Fibroblast of upper back skin (primary cell): ENCODE measurements at regions not wholly inside any gene's neighbourhood (a gene's known extent, or its start where the extent isn't known, plus 50 kb on each side); places are given as distances from the start of the nearest gene placed in this dataset.
"Not testable (repeated sequence)": the region's sequence is repeated elsewhere in the genome, so short reads cannot be mapped to it uniquely, and the experiment has no call there.

Experiments used
- DNase-seq: peaks from one replicate; pipeline ENCODE4 v3.0.0-alpha.2; 2013

- peak; percentile 89 for DNase-seq
Observed at GRCh38 chr18:68427951-68428401, 286.9 kb downstream of the TMX3 start.

DNA sequence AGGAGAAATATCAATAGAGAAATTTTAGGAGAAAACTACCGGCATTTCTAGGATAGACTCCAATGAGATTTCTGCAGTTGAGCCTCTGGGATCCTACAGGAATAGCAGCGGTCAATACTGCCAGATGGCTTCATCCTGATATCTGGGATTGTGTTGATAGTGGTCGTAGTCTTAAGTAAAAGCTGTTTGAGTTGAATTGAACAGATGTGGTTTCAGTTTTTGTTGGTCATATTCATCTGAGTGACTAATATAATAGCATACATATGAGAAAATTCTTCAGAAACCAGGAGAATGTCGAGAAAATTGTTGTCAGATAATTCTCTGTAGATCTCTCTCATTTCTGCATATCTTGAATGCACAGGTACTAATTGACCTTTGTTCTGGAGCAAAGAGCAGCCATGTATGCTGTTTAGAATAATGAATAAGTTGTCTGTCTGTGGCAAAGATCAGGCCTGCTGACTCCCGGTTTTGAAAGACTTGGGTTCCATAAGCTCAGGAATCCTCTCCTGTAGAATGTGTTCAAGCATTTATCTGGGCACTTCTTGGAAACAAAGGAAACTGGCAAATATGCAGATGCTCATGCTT lies 288.1 kb downstream of the TMX3 start:
- peak; percentile 70 for DNase-seq

DNA sequence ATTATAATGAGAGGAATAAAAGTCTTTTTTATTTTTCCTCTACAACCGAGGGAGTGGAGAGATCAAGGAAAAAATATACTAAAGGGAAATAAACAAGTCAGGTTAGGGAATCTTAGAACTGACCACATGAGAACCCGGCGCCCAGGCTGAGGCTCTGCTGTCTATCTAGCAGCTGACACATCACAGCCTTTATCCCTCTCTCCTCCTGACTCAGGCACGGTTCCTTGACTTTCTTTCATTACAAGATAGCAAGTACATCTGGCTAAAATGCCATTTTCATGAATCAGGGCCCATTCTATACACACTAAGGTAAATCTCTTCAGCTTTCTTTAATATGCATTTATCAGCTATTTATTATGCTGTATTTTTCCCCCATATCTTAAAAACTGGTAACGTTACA lies 296.0 kb downstream of the TMX3 start:
- peak; percentile 80 for DNase-seq

GRCh38 chr18:68418226-68418868 lies 296.6 kb downstream of the TMX3 start:
- DNase-seq = no peak

DNA sequence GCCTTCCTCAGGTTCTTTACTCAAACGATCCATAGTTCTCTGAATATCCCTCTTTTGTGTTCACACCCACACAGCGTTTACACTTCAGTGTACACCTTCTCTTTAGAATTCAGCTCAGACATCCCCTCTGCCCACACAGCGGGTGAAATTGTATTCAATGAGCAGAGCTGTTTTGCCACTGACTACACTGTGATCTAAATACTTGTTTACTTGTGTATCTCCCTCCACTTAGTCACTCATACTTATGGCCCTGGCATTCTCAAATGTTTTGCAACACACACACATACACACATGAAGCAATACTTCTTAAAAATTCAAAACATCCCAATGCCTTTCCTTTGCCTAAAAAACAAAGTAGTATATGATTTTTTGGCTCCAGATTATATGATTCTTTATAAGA lies 297.1 kb downstream of the TMX3 start:
- no peak for DNase-seq

- DNase-seq = no peak
Observed at GRCh38 chr18:68417166-68417799, 297.6 kb downstream of the TMX3 start.

GRCh38 chr18:68414407-68414806 lies 300.5 kb downstream of the TMX3 start:
- no peak for DNase-seq

- no peak for DNase-seq
Observed at GRCh38 chr18:68409576-68409975, 305.3 kb downstream of the TMX3 start.

- peak; percentile 37 for DNase-seq
Observed at GRCh38 chr18:68406761-68407160, 308.1 kb downstream of the TMX3 start.

DNA sequence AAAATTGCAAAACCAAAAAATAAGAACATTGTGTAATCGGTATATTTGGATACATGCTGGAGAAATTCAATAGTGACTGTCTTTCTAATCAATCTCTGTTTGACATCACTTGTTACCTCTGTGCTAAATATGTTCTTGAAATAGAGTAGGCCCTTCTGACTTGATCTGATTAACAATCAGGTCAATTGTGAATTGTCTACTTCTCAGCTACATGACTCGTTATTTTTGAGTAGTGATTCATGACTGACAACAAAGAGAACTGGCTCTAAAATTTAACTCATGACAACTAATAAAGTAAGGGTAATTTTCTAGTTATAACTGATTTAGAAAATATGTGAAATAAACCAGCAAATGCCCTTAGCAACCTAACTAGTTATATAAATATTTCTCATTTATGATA lies 312.1 kb downstream of the TMX3 start:
- no peak for DNase-seq

DNA sequence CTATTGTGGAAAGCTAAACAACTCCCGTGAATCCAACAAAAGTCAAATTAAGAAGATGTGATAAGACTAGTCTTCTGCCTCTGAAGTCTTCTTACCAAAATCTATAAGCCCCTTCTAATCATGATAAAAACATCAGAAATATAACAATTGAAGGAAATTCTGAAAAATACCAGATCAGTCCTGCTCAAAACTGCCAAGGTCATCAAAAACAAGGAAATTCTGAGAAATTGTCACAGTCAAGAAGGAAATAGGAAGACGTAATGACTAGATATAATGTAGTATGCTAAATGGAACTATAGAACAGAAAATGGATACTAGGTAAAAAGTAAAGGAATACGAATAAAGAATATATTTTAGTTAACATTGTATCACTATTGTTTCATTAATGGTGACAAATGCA lies 314.0 kb downstream of the TMX3 start:
- no peak for DNase-seq

- no peak for DNase-seq
Observed at GRCh38 chr18:68399721-68400120, 315.2 kb downstream of the TMX3 start.

GRCh38 chr18:68397241-68398035 lies 317.5 kb downstream of the TMX3 start:
- DNase-seq = peak; percentile 12

DNA sequence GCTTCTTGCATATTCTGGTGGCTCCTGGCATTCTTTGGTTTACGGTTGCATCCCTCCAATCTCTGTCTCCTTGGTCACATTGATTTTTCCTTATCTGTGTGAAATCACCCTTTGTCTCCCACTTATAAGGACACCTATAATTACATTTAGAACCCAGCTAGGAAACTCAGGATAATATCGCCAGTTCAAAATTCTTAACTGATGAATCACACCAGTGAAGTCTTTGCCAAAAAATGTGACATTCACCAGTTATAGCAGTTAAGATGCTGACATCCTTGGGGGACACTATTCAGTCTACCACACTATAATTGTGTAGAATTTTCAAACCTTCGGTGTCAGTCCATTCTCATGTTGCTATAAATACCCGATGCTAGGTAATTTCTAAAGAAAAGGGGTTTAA lies 320.2 kb downstream of the TMX3 start:
- peak; percentile 37 for DNase-seq

GRCh38 chr18:68391801-68392200 lies 323.1 kb downstream of the TMX3 start:
- DNase-seq = peak; percentile 16

DNA sequence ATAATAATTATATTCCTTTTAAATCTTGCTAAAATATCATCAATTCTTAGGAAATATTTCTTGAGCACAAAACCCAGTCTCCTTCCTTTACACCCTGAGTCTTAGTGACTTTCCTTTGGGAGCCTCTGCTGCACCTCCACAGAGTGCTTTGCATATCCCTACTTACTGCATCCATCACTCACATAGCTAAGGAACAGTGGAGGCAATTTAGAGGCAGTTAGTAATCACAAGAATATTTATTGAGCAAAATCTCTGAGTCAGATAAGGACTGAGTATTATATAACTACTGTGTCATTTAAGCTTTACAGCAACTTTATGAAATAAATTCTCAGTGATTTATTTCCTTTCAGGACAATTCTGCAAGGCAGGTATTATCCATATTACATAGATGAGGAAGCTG lies 327.7 kb downstream of the TMX3 start:
- DNase-seq = peak; percentile 41

DNA sequence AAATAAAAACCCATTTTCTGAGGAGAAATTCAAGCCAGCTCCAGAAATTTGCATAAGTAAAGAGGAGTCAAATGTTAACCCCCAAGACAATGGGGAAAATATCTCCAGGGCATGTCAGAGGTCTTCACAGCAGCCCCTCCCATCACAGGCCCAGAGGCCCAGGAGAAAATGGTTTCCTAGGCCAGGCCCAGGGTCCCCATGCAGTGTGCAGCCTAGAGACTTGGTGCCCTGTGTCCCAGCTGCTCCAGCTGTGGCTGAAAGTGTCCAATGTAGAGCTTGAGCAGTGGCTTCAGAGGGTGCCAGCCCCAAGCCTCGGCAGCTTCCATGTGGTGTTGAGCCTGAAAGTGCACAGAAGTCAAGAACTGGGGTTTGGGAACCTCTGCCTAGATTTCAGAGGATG lies 330.9 kb downstream of the TMX3 start:
- not testable (repeated sequence) for DNase-seq

GRCh38 chr18:68376926-68377325 lies 338.0 kb downstream of the TMX3 start:
- peak; percentile 52 for DNase-seq

DNA sequence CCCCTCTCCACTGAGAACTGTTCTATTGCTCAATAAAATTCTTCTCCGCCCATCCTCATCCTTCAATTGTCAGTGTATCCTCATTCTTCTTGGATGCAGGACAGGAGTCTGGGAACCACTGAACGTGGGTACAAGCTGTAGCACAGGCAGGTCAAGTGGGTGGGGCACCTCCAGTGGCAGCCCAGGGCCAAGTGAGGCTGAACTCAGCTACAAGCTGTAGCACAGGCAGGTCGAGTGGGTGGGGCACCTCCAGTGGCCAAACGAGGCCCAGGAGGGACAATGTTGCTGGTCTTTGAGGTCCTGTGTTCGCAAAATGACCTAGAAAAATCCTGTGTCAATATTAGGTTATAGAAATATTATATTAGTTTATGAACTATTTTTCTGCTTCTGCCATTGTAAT lies 352.0 kb downstream of the TMX3 start:
- DNase-seq = no peak

- no peak for DNase-seq
Observed at GRCh38 chr18:68355637-68356036, 359.3 kb downstream of the TMX3 start.

DNA sequence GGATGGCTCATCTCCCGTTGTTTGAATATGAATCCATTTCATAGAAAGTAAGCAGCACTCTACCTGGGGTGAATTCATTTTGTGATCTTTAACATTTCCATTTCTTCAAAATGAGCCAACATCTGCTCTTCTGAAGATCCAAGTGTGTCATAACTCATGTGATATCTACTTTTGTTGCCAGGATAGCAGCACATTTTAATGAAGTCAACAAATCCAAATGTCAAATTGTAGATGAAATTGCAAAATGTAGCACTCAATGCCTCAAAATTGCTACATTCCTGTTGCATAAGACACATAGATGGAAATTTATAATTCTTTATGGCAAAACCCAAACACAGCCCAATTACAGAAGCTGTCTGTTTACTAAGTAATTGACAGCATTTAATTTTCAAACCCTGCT lies 360.7 kb downstream of the TMX3 start:
- DNase-seq = no peak

DNA sequence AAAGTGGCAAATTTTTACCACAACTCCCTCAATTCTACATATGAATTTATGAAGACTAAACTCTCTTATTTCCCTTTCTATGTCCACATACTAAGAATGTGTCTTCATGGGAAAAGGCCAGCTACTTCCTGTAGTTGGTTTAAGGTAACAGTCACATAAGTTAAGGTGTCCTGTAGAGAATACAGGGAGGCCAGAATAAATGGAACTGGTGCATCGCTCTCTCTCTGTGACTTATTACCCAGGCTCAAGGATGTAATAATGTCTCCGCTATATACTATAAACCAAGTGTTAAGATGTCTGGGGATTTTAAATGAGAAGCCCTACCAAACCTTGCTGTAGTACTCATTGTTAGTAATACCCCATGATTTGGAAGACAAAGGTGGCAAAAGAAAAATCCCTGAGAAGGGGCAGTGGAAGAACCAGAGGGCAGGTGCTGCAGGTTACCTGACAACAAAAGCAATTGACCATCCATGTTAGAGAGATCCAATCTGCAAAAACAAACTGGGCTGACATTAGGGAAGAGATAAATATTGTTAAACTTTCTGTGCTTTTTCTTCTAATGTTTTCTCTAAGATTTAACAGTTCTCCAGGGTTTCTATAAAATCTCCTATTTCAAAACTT lies 372.8 kb downstream of the TMX3 start:
- no peak for DNase-seq

GRCh38 chr18:68340606-68341005 lies 374.3 kb downstream of the TMX3 start:
- no peak for DNase-seq
